Breast epithelium (tissue), 4 donors: ENCODE measurements at regions not wholly inside any gene's neighbourhood (a gene's known extent, or its start where the extent isn't known, plus 50 kb on each side); places are given as distances from the start of the nearest gene placed in this dataset.
"Not testable (repeated sequence)": the region's sequence is repeated elsewhere in the genome, so short reads cannot be mapped to it uniquely, and the experiment has no call there.

Experiments used
- DNase-seq, 2 donors: peaks; one replicate each; pipeline ENCODE4 v3.0.0-alpha.2; 2019; ENCODE audit warnings: low spot score in 2 of 2
- H3K27ac ChIP-seq, 2 donors: fragments of 200-600 bp; sonication (generic) in 1 of 2; one replicate each; pipeline ENCODE4 v1.5.1; 2016 to 2019; ENCODE audit warnings: mild to moderate bottlenecking in 1 of 2
- H3K27me3 ChIP-seq, 2 donors: fragments of 200-600 bp; sonication (generic) in 1 of 2; one replicate each; pipeline versions ENCODE4 v1.5.1 to v1.6.0; 2017 to 2019; ENCODE audit warnings: control low read depth in 1 of 2, mild to moderate bottlenecking in 1 of 2
- H3K36me3 ChIP-seq: fragments of 200-600 bp; one replicate; pipeline ENCODE4 v1.5.1; 2019
- H3K4me1 ChIP-seq, 2 donors: fragments of 200-600 bp; sonication (generic); one replicate each; pipeline ENCODE4 v1.5.1; 2016 to 2019; ENCODE audit warnings: control low read depth in 1 of 2
- H3K4me3 ChIP-seq, 3 donors: fragments of 200-600 bp; sonication (generic); 1 replicate in 2 of 3; 2 replicates in 1 of 3; pipeline ENCODE4 v1.5.1; 2016 to 2019; ENCODE audit warnings: mild to moderate bottlenecking in 3 of 3, moderate library complexity in 2 of 3
- H3K9me3 ChIP-seq, 2 donors: fragments of 200-600 bp; sonication (generic) in 1 of 2; one replicate each; pipeline ENCODE4 v1.5.1; 2016 to 2019; ENCODE audit warnings: control low read depth in 1 of 2
- CTCF ChIP-seq, 3 donors: fragments of 450-650 bp; IDR thresholded peaks; one replicate each; pipeline ENCODE4 v1.5.1; 2016 to 2017; ENCODE audit warnings: antibody characterized with exemption in 3 of 3, mild to moderate bottlenecking in 3 of 3, moderate library complexity in 3 of 3
- POLR2A ChIP-seq: fragments of 450-650 bp; IDR thresholded peaks from one replicate; pipeline ENCODE4 v1.6.1; 2016; ENCODE audit warnings: antibody characterized with exemption, mild to moderate bottlenecking, moderate library complexity
- POLR2AphosphoS5 ChIP-seq, 3 donors: sonication (generic); formaldehyde crosslinking; IDR thresholded peaks; one replicate each; pipeline ENCODE4 v1.6.1; 2017; ENCODE audit warnings: antibody characterized with exemption in 3 of 3
- intact Hi-C: fragments of 100-400 bp; cut with DNase I; formaldehyde crosslinking; loops from one replicate; pipeline ENCODE4 v1.15.1; 2023; ENCODE audit warnings: low total_unique reads

- Histone ChIP-seq H3K36me3 (no peaks in the 10 kb centered on the region), H3K27me3 (peaks cover 0 to 17% of the 10 kb centered on the region in 2 donors), H3K9me3 (peaks cover 0 to 4% of the 10 kb centered on the region in 2 donors), H3K27ac (no peak overlapping the region), H3K4me3 (no peak overlapping the region), H3K4me1 (no peaks in the 10 kb centered on the region)
- TF ChIP-seq CTCF (IDR thresholded peaks at IDR 0.05) (no peak), POLR2AphosphoS5 (IDR thresholded peaks at IDR 0.05) (no peak), POLR2A (no peak)
- intact Hi-C loops, result no loop called here
- DNase-seq, result no peak
Measured at GRCh38 chrX:45986081-45986480, 559.1 kb downstream of the ZNF674 start.

DNA sequence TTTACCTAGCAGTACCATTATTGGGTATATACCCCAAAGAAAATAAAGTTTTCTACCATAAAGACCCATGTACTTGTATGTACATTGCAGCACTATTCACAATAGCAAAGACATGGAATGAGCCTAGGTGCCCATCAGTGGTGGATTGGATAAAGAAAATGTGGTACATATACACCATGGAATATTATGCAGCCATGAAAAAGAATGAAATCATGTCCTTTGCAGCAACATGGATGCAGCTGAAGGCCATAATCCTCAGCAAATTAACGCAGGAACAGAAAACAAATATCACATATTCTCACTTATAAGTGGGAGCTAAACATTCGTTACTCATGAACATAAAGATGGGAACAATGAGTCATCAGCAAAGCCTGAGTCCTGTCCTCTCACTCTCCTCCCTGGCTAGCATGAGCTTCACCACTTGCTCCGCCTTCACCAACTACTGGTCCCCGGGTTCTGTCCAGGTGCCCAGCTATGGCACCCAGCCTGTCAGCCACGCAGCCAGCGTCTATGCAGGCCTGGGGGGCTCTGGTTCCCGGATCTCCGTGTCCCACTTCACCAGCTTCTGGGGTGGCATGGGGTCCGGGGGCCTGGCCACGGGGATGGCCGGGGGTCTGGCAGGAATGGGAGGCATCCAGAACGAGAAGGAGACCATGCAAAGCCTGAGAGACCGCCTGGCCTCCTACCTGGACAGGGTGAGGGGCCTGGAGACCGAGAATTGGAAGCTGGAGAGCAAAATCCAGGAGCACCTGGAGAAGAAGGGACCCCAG is 562.1 kb downstream of the ZNF674 start:
- H3K9me3 ChIP-seq, H3K36me3 ChIP-seq, H3K4me1 ChIP-seq, intact Hi-C loops, H3K4me3 ChIP-seq, DNase-seq, H3K27ac ChIP-seq: not testable (repeated sequence)
- peaks cover 0 to 15% of the 10 kb centered on the region in 2 donors for H3K27me3 ChIP-seq

DNA sequence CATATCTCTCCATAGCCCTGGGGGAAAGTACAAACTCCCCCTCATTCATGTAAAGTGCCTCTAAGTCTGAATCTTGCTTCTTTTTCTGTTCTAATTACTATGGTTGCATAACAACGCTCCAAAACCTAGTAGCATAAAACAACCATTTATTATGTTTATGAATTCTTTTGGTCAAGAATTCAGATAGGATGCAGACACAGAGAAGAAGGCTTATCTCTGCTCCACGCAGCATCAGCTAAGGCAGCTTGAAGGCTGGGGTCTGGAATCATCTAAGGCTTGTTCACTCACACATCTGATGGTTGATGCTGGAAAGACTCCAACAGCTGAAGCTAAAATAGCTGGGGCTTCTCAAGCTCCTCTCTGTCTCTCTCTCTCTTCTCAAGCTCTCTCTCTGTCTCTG is 564.5 kb downstream of the ZNF674 start:
- Histone ChIP-seq H3K4me3 (no peak overlapping the region), H3K27me3 (peaks cover 0 to 12% of the 10 kb centered on the region in 2 donors), H3K4me1 (no peaks in the 10 kb centered on the region), H3K36me3 (no peaks in the 10 kb centered on the region), H3K27ac (no peak overlapping the region), H3K9me3 (peaks cover 0 to 4% of the 10 kb centered on the region in 2 donors)
- DNase-seq, result no peak
- TF ChIP-seq POLR2A (no peak), POLR2AphosphoS5 (IDR thresholded peaks at IDR 0.05) (no peak), CTCF (IDR thresholded peaks at IDR 0.05) (no peak)
- intact Hi-C loops, result no loop called here

DNA sequence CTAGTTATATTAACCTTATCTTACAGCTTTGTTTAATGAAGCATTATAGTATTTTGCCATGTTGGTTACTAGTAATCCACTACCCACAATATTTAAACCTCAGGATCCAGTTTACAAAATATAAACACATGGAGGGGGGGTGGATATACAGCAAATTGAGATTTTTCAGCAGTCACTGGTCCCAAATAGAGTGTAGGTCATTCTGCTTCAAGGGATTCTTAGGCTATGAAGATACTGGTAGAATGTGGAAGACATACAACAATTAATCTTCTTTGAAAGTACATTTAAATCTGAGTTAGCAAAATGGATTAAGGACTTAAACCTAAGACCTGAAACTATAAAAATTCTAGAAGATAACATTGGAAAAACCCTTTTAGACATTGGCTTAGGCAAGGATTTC is 569.6 kb downstream of the ZNF674 start:
- peaks cover 0 to 15% of the 10 kb centered on the region in 2 donors for H3K27me3 ChIP-seq

DNA sequence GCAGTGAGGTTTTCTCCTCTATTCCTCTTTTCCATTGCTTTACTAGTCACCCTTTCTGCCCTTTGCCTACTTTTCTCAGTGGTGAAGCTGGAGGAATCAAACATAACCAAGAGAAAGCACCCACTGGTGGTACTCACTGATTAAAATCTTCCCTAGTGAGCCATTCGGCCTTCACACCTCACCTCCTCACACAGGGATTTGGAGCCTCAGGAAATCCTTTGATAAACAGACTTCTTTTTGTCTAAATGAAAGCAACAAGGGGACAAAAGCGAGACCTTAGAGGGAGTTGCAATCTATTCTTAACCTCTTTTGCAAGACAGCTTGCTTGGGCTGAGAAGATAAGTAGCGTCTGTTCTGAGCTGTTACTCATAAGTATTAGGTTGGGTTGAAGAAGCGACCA is 572.6 kb downstream of the ZNF674 start:
- Histone ChIP-seq H3K27me3 (peaks cover 0 to 14% of the 10 kb centered on the region in 2 donors), H3K4me1 (no peaks in the 10 kb centered on the region), H3K9me3 (no peaks in the 10 kb centered on the region), H3K27ac (no peak overlapping the region), H3K36me3 (no peaks in the 10 kb centered on the region), H3K4me3 (no peak overlapping the region)
- no peak for TF ChIP-seq POLR2AphosphoS5 (IDR thresholded peaks at IDR 0.05)
- no peak for TF ChIP-seq CTCF (IDR thresholded peaks at IDR 0.05)
- no peak for TF ChIP-seq POLR2A
- intact Hi-C loops, result loop anchor here (5.0 kb wide), 1 partner anchor 370 kb away; no protein-coding TSS in a partner anchor
- DNase-seq, result no peak

More for the DNA sequence above, 569.6 kb downstream of the ZNF674 start:
- intact Hi-C loops, result no loop called here
- Histone ChIP-seq H3K36me3 (no peaks in the 10 kb centered on the region), H3K4me3 (no peak overlapping the region), H3K4me1 (no peaks in the 10 kb centered on the region), H3K27ac (no peak overlapping the region), H3K9me3 (no peaks in the 10 kb centered on the region)
- no peak for DNase-seq
- TF ChIP-seq POLR2A (no peak), POLR2AphosphoS5 (IDR thresholded peaks at IDR 0.05) (no peak), CTCF (IDR thresholded peaks at IDR 0.05) (no peak)
